GM13977 (cell line): ENCODE measurements at regions not wholly inside any gene's neighbourhood (a gene's known extent, or its start where the extent isn't known, plus 50 kb on each side); places are given as distances from the start of the nearest gene placed in this dataset.

Experiments used
- DNase-seq: peaks from one replicate; pipeline ENCODE4 v3.0.0; 2012; ENCODE audit warnings: low spot score
- in situ Hi-C: fragments of 300-500 bp; cut with MboI; formaldehyde crosslinking; loops from one replicate; pipeline ENCODE4 v1.12.0; 2022; ENCODE audit warnings: low sequenced_read_pairs, low pct_unique_long_range_greater_than_20kb, mixed read lengths, inconsistent platforms; ENCODE audit not compliant: unreplicated experiment
- TF ChIP-seq, protein P1 (sequence below): IDR thresholded peaks from 2 replicates; pipeline ENCODE4 v1.5.1; 2012; ENCODE audit warnings: mild to moderate bottlenecking, control low read depth; ENCODE audit not compliant: insufficient read depth; ENCODE audit errors: extremely low read depth, missing control alignments

DNA sequence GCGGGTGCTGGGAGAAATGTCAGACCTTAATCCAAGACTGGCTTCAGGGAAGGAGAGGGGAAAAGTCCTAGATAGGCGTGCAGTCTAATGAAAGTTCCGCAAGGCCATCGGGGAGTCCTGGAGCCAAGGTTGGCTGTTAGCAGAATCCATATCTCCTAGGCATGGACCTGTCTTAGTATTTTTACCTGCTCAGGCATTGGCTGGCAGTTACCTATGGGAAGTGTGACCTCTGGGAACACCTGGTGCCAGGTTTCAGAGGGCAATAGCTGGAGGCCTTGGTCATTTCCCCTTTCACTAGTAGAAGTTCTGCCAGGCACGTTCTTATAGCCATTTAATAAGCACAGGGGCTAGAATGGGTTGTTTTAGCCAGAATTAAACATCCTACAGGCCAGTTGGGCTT is 330.8 kb upstream of the SEMA6D start:
- no peak for DNase-seq
- TF ChIP-seq, protein P1, sequence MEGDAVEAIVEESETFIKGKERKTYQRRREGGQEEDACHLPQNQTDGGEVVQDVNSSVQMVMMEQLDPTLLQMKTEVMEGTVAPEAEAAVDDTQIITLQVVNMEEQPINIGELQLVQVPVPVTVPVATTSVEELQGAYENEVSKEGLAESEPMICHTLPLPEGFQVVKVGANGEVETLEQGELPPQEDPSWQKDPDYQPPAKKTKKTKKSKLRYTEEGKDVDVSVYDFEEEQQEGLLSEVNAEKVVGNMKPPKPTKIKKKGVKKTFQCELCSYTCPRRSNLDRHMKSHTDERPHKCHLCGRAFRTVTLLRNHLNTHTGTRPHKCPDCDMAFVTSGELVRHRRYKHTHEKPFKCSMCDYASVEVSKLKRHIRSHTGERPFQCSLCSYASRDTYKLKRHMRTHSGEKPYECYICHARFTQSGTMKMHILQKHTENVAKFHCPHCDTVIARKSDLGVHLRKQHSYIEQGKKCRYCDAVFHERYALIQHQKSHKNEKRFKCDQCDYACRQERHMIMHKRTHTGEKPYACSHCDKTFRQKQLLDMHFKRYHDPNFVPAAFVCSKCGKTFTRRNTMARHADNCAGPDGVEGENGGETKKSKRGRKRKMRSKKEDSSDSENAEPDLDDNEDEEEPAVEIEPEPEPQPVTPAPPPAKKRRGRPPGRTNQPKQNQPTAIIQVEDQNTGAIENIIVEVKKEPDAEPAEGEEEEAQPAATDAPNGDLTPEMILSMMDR = no peak
- in situ Hi-C loops = no loop called here

DNA sequence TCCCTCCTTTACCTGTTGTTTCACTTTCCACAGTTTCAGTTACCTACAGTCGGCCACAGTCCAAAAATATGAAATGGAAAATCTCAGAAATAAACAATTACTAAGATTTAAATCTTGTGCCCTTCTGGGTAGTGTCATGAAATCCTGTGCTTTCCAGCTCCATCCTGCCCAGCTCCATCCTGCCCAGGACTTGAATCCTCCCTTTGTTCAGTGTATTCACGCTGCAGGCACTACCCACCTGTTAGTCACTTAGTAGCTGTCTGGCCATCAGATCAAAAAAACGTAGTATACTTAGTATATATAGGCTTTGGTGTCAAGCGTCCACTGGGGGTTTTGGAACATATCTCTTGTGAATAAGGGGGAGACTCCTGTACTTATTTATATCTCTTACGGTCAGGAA is 329.0 kb upstream of the SEMA6D start:
- in situ Hi-C loops = no loop called here
- TF ChIP-seq, protein P1 = no peak

DNA sequence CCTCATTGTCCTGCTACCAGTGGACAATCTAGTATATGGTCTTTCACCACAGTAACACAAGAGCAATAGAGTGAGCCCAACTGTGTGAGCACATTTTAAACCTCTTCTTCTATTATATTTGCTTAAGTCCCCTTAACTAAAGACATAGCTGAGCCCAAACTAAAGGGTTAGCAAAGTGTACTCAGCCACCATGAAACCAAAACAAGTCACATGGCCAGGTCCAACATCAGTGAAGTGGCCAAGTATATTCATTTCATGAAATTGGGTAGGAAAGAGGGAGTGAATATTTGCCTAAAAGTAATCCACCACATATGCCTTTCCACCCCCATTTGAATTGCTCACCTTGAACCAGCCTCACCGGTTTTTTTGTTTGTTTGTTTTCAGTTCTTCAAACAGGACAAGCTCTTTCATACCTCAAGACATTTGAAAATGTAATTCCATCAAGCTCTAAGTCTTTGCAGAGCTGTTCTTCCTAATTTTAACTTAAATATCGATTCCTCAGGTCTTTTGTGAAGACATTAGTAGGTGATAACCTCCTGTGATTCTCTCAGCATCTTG is 327.0 kb upstream of the SEMA6D start:
- TF ChIP-seq, protein P1 = no peak
- in situ Hi-C loops = no loop called here
- DNase-seq = no peak

More for the DNA sequence above, 329.0 kb upstream of the SEMA6D start:
- DNase-seq = no peak

DNA sequence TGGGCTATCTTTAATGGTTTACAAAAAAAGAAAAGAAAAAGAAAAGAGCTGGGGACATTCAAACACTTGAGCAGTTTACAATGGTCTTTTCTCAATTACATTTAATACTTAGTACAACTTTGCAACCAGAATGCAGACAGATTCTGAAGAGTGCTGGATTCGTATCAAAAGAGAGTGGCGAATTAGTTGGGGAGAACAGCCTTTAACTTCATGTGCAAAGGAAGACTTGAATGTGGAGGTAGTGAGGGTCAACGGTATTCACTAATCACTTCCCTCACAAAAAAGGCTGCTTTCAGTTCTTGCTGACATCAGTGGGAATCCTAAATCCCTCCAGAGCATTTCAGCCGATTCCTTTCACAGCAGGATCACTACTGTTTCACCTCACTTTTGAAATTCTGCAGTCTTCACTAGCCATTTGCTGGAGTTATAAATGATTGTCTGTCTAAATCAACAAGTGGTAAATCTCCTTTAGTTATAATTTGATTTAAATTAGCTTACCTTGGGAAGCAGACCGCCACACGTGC is 323.0 kb upstream of the SEMA6D start:
- no peak for DNase-seq
- in situ Hi-C loops = no loop called here
- TF ChIP-seq, protein P1 = no peak

DNA sequence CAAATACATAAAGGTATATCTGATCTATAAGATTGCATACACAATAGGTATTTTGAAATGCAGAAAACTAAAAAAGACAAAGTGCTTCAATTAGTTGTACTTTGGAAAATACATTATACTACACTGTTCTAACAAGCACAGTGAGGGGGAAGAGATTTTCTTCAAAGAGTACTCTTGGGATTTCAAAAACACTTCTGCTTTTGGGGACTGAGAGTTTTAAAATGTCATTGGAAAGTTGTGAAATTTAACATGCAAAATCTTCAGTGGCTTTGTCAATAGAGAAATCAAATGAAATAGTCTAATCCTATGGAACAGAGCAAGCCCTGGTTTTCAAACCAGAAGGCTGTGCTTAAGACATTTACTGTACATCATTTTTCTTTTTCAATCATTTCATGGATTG is 322.2 kb upstream of the SEMA6D start:
- no peak for DNase-seq
- in situ Hi-C loops = no loop called here
- TF ChIP-seq, protein P1 = no peak

DNA sequence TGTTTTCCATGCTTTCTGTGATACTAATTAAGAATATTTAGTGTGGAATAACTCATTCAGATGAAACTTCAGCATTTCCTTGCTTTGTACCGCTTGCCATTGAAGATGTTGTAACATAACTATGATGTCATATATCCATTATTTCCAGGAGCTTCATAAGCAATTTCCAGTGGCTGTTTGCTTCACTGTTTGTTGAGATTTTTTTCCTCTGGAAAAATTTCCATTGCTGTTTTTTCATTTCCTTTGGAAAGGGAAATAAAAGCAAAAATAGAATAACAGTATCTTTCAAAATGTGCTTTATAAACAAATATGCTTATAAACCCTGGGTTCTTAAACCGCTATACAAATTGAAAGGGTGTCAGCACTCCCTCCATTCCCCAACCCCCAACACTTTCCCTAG is 319.6 kb upstream of the SEMA6D start:
- in situ Hi-C loops = no loop called here
- TF ChIP-seq, protein P1 = no peak

More for the DNA sequence above, 319.6 kb upstream of the SEMA6D start:
- no peak for DNase-seq
